ENCODE measurements at regions not wholly inside any gene's neighbourhood (a gene's known extent, or its start where the extent isn't known, plus 50 kb on each side); places are given as distances from the start of the nearest gene placed in this dataset.

- no peak for DNase-seq
These were observed 393.2 kb upstream of the GALNT5 start for GRCh38 chr2:156864325-156864724.

GRCh38 chr2:156864753-156865152, 392.8 kb upstream of the GALNT5 start:
- no peak for DNase-seq

- no peak for DNase-seq
These were observed 390.3 kb upstream of the GALNT5 start for GRCh38 chr2:156867201-156867600.

DNA sequence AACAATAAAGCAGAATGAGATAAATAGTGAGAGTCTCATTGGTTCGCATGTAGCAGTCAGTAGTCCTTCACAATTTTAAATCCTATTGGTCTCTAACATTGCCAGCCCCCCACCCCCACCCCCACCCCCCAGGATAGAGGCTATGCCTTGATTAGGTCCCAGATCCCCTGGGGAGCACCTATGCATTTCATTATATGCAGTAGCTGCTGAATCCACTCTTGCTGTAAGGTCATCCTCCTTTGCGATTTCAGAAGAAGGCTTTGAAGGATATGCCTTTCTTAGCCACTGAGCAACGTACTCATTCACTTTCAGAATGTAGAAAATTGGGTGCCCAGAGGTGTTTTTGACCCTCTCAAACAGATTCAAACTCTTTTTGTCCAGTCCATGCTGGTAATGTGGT, 382.8 kb upstream of the GALNT5 start:
- DNase-seq: no peak

DNA sequence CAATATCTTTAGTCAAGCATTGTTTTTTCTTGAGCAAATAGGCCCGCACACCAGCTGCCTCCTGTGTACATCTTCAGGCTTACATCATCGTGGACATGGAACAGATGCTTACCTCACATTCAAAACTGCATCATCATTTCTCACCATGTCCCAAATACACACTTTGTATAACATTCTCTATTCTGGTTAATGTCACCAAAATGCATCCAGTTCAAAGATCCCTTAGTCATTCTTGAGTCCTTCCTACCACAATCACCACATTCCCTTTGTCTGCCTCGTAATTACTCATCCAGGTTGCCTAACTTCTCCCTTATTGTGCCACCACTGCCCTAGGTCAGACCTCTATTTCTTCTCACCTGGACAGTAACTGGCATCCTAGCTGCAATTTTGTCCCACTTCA, 373.7 kb upstream of the GALNT5 start:
- DNase-seq: no peak

DNA sequence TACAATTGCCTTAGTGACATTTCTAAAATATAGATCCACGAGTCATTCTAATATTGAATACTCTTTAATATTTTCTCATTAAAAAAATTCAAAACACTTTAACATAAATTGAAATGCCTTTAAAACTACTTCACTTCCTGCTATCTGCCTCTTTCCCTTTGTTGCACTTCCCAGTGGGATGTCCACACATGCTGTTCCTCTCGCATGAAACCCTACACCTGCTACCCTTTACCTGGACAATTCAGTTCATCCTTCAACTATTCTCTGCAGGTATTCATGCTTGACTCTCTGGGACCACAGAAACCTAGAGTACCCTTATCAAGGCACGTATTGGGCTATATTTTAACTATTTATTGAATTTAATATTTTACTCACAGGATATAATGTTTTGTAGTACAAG, 373.3 kb upstream of the GALNT5 start:
- no peak for DNase-seq

DNA sequence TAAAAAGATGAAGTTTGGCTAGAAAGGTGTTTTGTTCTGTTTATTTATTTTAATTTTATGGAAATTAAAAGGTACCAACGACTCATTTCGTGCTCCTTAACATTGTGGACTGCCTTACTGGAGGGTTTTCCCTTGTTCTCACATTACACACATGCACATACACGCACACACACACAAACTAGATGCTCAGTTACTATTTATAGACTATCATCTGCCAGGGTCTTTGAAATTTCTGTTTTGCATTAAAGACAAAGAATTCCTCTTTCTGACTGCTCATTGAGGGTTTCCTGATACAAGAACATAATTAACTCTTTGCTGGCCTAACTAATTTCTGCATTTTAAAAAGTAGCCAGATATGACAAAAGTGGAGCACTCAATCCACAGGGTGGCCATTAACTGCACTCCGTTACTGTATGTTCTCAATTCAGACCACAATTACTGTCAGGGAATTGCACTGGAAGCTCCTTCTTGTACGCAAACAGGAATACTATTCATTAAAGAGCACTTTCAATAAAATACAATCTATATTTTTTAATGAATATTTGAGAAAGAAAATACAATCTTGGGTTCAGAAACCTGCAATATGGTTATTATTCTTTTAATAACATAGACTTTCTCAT, 366.9 kb upstream of the GALNT5 start:
- DNase-seq: no peak

DNA sequence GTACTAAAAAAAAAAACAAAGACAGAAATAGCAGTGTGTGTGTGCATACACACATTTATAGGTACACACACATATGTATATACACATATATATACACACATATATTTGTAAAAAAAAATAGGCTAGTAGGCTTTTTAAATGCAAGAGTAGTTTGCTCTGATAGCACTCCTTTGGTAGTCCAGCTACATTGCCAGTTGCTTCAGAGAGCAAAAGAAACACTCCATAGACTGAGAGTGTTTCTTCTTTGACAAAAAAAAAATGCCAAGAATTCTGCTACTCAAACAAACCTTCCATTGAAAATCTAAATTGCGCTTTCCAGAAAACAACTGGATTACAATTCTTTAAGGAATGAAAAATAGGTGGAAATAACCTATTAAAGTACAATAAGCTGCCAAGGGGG, 365.9 kb upstream of the GALNT5 start:
- DNase-seq: no peak

DNA sequence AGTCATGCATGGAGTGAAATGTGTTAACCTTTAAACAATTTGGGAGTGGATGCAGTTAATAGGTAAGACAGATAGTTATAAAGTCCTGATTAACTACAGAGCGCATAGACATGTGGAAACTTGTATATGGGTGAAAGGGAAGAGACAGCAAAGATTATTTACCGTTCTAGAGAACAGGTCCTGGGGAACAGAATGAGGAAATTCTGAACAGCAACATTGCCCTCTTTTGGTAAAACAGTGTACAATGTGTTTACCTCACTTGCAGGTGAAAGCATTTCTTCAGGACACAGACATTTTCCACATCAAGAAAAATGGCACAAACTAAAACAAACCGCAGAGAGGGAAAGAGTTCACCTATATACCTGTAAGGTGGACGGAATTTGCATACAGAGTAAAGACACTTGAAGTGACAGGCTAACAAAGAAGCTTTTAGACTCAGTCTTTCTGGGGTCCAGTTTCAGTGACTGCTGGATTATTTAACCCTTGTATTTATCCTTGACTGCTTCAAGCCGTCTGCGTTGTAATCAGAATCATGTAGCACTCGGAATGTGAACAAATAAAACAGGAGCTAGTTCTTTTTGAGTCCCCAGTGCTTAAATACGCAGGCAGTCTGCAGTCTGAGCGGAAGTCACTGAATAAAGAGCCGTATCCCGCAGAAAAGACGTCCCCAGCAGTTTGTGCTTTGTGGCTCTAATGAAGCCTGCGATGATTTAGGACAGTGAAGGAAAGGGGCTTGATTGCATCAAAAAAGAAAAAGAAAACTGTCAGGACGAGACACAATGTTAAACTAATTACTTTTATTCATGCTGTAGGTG, 364.8 kb upstream of the GALNT5 start:
- DNase-seq: no peak

- no peak for DNase-seq
These were observed 361.2 kb upstream of the GALNT5 start for GRCh38 chr2:156896294-156896693.

DNA sequence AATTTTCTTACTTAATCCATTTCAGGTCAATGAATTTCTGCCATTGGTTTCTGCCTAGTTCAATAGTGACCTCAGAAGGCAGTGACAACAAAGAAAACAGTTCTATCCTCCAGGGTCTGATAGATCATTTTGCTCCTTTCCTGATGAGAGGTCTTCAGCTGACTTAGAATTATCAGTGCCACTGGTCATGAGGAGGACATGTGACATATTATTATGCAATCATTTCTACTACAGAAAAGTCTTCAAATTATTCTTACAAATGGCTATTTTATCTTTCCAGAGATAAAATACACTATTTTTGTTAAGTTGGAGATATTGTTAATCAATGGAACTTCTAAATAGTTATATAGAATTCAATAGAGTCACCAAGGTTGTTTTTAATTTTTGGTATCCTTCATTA, 360.0 kb upstream of the GALNT5 start:
- DNase-seq: no peak

- DNase-seq: no peak
These were observed 356.0 kb upstream of the GALNT5 start for GRCh38 chr2:156901373-156902031.

DNA sequence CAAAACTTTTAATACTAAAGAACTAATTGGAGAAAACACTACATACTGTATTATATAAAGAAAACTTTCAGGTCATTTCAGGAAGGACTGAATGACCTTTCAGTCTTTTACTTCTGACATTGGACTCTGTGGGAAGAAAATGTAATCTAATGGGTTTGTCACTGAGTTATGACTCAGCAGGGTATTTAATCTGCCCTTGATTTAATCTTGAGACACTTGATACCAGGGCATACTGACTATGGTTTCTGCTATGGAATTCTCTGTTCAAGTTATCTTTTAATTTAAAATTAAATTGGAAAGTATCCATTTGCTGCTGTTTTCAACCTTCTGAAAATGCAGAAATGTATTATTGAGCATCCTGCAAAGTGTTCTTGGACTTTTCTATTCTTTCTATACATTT, 354.2 kb upstream of the GALNT5 start:
- DNase-seq: no peak

- no peak for DNase-seq
These were observed 349.7 kb upstream of the GALNT5 start for GRCh38 chr2:156907806-156908205.

DNA sequence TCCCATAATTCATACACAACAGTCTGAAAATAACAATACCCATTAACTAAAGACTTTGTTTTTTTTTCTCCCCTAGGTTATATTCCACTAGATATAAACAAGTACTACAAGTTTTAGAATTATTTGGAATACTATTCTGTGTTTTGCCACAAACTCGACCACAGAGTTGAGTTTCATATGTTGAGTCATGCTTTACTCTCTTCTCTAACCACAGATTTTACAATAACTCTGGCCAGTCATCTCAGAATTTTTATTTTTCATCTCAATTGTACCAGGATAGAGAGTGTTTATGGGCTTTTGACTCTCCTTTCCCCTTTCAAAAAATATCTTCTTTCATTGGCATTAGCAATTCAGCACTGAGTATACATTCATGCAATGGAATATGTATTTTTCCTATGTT, 348.7 kb upstream of the GALNT5 start:
- DNase-seq: no peak

DNA sequence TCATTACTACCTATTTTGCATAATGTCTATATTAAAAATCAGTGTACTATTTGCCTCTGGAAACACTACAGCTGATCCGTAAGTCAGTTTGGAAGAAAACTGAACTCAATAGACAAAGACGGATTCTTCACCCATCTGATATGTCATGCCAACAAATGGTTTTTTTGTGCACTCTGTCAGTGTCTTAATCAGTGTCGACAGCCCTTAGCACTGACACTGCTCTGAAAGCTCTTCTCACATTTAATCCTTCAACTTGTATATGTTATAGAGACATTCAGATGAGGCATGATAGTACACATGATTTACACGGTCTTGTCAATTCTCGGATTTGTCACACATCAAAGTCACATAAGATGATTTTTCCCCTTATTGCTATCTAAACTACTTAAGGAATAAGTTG, 347.5 kb upstream of the GALNT5 start:
- no peak for DNase-seq

DNA sequence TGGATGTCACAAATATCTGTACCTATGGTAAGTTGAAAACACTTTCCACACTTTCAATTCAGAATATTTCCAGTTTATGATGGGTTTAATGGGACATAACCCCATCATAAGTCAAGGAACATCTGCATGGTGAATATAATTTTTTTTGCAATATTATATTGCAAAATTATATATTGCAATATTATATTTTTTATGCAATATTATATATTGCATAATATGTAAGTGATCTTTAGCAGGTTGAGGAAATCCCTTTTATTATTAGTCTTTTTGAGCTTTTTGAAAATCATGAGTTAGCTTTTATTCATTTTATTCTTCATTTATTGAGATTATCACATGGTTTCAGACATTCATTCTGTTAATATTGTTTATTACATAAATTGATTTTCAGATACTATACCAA, 342.2 kb upstream of the GALNT5 start:
- no peak for DNase-seq

DNA sequence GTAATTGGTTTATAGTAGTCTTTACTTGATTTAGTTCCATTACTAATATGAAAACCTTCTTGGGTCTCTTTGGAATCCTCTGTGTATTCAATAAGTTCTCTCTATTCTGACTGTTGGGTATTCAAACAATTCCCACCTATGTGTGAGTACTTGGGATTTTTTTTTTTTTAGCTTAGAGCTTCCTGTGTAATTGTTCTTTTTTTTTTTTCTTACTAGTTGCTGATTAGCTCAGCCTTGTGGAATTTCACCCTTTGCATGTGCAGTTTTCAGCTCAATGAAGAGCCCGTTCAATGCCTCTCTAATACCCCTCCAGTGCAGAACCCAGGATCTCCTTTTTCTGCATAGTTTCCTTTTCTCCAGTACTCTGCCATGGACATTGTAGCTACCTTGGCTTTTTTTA, 339.1 kb upstream of the GALNT5 start:
- DNase-seq: no peak

GRCh38 chr2:156930423-156930822, 327.1 kb upstream of the GALNT5 start:
- DNase-seq: no peak

DNA sequence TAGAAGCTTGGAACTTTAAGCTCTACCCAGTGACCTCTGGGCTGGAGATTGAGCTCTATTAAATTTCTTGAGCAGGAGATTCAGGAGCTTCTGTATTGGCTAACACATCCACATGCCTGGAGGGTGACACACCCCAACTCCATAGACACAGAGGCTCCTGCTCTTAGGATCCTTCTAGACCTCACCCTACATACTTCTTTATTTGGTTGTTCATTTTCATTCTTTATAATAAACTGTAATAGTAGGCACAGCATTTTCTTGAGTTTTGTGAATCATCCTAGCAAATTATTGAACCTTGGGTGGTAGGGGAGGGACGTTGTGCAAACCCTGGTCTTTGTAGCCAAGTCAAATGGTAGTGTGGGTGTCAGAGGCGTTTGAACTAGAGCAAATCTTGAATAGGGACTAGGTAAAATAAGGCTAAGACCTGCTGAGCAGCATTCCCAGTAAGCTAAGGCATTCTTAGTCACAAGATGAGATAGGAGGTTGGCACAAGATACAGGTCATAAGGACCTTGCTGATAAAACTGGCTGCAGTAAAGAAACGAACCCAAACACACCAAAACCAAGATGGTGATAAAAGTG, 323.8 kb upstream of the GALNT5 start:
- DNase-seq: no peak

- DNase-seq: no peak
These were observed 321.9 kb upstream of the GALNT5 start for GRCh38 chr2:156935616-156936015.

DNA sequence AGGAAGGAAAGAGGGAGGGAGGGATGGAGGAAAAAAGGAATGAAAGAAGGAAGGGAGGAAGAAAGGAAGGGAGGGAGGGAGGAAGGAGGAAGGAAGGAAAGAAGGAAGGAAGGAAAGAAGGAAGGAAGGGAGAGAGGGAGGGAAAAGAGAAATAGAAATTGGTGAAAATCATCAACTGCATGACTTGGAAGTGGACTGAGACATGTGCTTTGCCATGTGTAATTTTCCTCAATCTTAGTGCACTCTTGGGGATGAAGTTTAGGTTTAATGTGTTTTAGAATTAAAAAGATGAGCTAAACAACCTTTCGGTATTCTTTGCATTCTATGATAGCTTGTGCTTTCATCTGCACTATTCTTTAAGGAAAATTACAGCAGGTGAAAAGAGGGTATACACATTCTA, 320.1 kb upstream of the GALNT5 start:
- no peak for DNase-seq

DNA sequence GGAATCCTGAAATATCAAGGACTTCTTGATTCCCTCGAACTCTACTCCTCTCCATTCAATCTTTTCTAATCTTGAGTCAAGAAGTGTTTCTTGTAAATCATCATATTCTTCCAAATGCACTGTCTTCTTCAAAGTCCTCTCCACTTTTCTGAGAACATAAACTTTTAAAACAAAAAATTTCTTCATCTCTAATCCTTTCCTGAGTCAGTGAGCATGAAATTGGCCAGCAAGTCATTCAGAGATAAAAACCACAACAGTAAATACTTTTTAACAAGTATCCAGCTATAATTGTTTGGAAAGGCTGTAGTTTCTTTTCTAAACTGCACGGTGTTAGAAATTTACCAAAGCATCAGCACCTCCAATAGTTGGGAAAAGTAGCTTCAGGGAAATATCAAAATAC, 312.6 kb upstream of the GALNT5 start:
- no peak for DNase-seq

DNA sequence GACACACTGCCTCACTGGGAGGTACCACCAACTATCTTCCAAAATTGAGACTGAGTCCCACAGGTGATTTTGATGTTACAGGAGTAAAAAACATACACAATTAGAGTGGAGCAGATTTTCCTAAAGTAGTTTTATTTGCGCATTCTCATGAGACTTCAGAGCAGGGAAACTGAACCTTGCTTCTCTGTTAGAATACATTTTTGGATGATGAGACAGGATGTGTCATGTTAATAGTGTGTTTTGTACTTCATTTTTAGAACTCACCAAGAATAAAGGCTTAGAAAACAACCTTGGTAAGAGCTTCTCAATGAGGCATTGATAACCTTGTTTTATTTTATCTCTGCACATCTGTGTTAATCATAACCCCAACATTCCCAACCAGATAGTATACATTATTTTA, 310.2 kb upstream of the GALNT5 start:
- DNase-seq: no peak

Data from left hindlimb (tissue), 1 donor.